PC-9 (cell line): ENCODE measurements at regions not wholly inside any gene's neighbourhood (a gene's known extent, or its start where the extent isn't known, plus 50 kb on each side); places are given as distances from the start of the nearest gene placed in this dataset.

Experiments used
- BruUV-seq: library from RNA; stranded (reverse); fragments of 400-500 nt; replicated peaks from 2 replicates; lab custom pipeline; 2021; lab: Mats Ljungman, UMichigan
- CTCF ChIA-PET: fragments of 300-600 bp; sonication (Branson Sonifier 250); formaldehyde crosslinking; loops from one replicate; lab custom pipeline; 2022; ENCODE audit warnings: antibody characterized with exemption; lab: Charles Lee
- POLR2A ChIA-PET: fragments of 300-600 bp; sonication (Branson Sonifier 250); formaldehyde crosslinking; loops from one replicate; lab custom pipeline; 2022; ENCODE audit warnings: antibody characterized with exemption; ENCODE audit not compliant: unreplicated experiment; lab: Charles Lee
- DNase-seq, 2 experiments: peaks; one replicate each; pipeline versions ENCODE4 v3.0.0 to v3.0.0-alpha.2; 2015 to 2022; ENCODE audit warnings: mixed read lengths in 1 of 2
- H2AFZ ChIP-seq: fragments of 200-600 bp; sonication (generic); 2 replicates; pipeline ENCODE4 v1.8.1; 2017; ENCODE audit warnings: antibody characterized with exemption
- H3F3A ChIP-seq: fragments of 200-600 bp; sonication (generic); 2 replicates; pipeline ENCODE4 v1.8.1; 2017; ENCODE audit warnings: antibody characterized with exemption, mild to moderate bottlenecking, low read depth; ENCODE audit not compliant: insufficient read depth
- H3K27ac ChIP-seq: fragments of 200-600 bp; sonication (generic); 2 replicates; pipeline ENCODE4 v1.6.1; 2016; ENCODE audit warnings: mixed run types
- H3K27me3 ChIP-seq: fragments of 200-600 bp; sonication (generic); 2 replicates; pipeline ENCODE4 v1.6.1; 2016; ENCODE audit warnings: low read depth, mixed run types; ENCODE audit not compliant: insufficient read depth
- H3K36me3 ChIP-seq: fragments of 200-600 bp; sonication (generic); 2 replicates; pipeline ENCODE4 v1.6.1; 2016; ENCODE audit warnings: low read depth, mixed run types
- H3K4me1 ChIP-seq: fragments of 200-600 bp; sonication (generic); replicated peaks from 2 replicates; pipeline ENCODE4 v1.6.1; 2016; ENCODE audit warnings: mixed run types; ENCODE audit not compliant: insufficient read depth
- H3K4me2 ChIP-seq: fragments of 200-600 bp; sonication (generic); 2 replicates; pipeline ENCODE4 v1.6.1; 2017; ENCODE audit warnings: mixed run types
- H3K4me3 ChIP-seq: fragments of 200-600 bp; sonication (generic); 2 replicates; pipeline ENCODE4 v1.6.1; 2016; ENCODE audit warnings: mixed run types
- H3K79me2 ChIP-seq: fragments of 200-600 bp; sonication (generic); 2 replicates; pipeline ENCODE4 v1.6.1; 2017; ENCODE audit warnings: low read depth, mixed run types
- H3K9me2 ChIP-seq: fragments of 200-600 bp; sonication (generic); 2 replicates; pipeline ENCODE4 v1.8.1; 2017; ENCODE audit warnings: mild to moderate bottlenecking; ENCODE audit not compliant: insufficient read depth
- H3K9me3 ChIP-seq: fragments of 200-600 bp; sonication (generic); 2 replicates; pipeline ENCODE4 v1.8.1; 2016; ENCODE audit warnings: low read depth; ENCODE audit not compliant: insufficient read depth
- H4K20me1 ChIP-seq: fragments of 200-600 bp; sonication (generic); 2 replicates; pipeline ENCODE4 v1.8.1; 2017; ENCODE audit not compliant: insufficient read depth
- CTCF ChIP-seq: fragments of 200-600 bp; sonication (generic); conservative IDR thresholded peaks from 2 replicates; pipeline ENCODE4 v1.6.1; 2017; ENCODE audit warnings: mixed run types, antibody characterized with exemption, mild to moderate bottlenecking, moderate library complexity
- EZH2 ChIP-seq: fragments of 200-600 bp; sonication (generic); IDR thresholded peaks from 2 replicates; pipeline ENCODE4 v1.8.0; 2017; ENCODE audit warnings: antibody characterized with exemption, low read depth
- intact Hi-C: fragments of 100-400 bp; cut with micrococcal nuclease; formaldehyde crosslinking; loops from one replicate; pipeline ENCODE4 v1.10.0; 2022; ENCODE audit not compliant: unreplicated experiment

DNA sequence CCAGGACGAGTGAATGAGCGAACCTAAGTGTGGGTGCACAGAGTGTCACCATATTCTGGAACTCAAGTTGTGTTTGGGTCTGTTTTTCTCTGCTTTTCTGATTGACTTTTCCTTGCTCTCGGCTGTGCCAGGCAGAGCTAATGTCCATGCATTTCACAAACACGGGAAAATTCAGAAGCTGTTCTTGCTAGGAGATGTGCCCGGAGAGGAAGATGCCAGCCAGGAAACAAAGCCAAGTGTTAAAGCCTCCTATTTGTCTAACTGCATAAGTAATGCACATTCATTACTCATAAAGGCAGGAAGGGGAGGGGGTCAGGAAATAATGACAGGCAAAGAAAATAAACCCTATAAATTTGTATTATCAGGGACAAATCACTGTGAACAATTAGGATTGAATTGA, 250.4 kb upstream of the SFSWAP start:
- Histone ChIP-seq H3K4me2 (no peak overlapping the region), H3K9me3 (no peaks in the 10 kb centered on the region), H4K20me1 (no peaks in the 10 kb centered on the region), H2AFZ (no peak overlapping the region), H3K9me2 (no peaks in the 10 kb centered on the region), H3K27ac (no peak overlapping the region), H3F3A (no peaks in the 10 kb centered on the region), H3K4me3 (no peak overlapping the region), H3K36me3 (no peaks in the 10 kb centered on the region), H3K27me3 (peaks cover 95% of the 10 kb centered on the region), H3K79me2 (no peaks in the 10 kb centered on the region), H3K4me1 (no peaks in the 10 kb centered on the region)
- BruUV-seq, result no TSS peak
- ChIA-PET POLR2A (no interaction called here), CTCF (no interaction called here)
- DNase-seq, result no peak
- TF ChIP-seq CTCF, result no peak
- TF ChIP-seq EZH2, result no peak
- intact Hi-C loops, result no loop called here

DNA sequence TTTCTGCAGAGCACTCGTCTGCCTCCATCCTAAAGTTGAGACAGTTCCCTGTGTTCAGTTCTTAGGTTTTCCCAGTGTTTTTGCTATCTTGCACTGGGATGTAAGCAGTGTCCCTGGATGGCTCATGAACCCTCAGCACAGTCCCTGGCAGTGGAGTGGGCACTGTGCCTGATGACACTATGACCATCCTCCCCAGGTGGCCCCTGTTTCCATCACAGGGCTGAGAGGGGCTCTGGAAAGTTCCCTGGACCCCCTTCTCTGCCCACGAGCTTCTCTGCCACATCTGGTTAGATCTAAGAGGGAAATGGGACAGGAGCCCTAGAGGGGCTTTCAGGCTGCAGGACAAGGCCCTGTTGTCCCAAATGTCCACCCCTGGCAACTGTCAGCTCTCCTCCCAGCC, 249.8 kb upstream of the SFSWAP start:
- POLR2A ChIA-PET, result no interaction called here
- Histone ChIP-seq H2AFZ (no peak overlapping the region), H3K4me1 (no peaks in the 10 kb centered on the region), H3K27ac (no peak overlapping the region), H3K4me3 (no peak overlapping the region), H3K9me2 (no peaks in the 10 kb centered on the region), H3K4me2 (no peak overlapping the region), H3F3A (no peaks in the 10 kb centered on the region), H3K27me3 (peaks cover 94% of the 10 kb centered on the region), H3K79me2 (no peaks in the 10 kb centered on the region), H4K20me1 (no peaks in the 10 kb centered on the region), H3K9me3 (no peaks in the 10 kb centered on the region), H3K36me3 (no peaks in the 10 kb centered on the region)
- TF ChIP-seq CTCF (no peak), EZH2 (no peak)
- intact Hi-C loops, result no loop called here
- no TSS peak for BruUV-seq
- no peak for DNase-seq
- CTCF ChIA-PET, result no interaction called here

DNA sequence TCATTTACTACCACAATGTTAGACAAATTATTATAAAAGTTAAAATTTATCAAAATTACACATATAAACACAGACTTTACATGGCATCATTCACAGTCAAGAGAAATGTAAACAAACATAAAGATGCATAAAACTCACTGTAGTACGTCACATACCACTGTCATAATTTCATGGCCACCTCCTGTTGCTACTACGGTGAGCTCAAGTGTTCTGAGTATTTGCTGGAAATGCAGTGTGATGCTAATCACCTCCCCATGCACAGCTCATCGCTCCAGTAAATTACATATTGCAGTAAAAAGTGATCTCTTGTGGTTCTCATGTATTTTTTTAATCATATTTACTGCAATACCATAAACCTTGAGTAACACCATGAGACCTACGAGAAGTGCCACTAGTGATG, 247.7 kb upstream of the SFSWAP start:
- H3K4me2 ChIP-seq, result no peak overlapping the region
- H3K36me3 ChIP-seq, result no peaks in the 10 kb centered on the region
- intact Hi-C loops, result no loop called here
- peaks cover 95% of the 10 kb centered on the region for H3K27me3 ChIP-seq
- no peak overlapping the region for H2AFZ ChIP-seq
- H3K9me2 ChIP-seq, result no peaks in the 10 kb centered on the region
- H3K4me1 ChIP-seq, result no peaks in the 10 kb centered on the region
- BruUV-seq, result no TSS peak
- H3K79me2 ChIP-seq, result no peaks in the 10 kb centered on the region
- H3K27ac ChIP-seq, result no peak overlapping the region
- H3K9me3 ChIP-seq, result no peaks in the 10 kb centered on the region
- DNase-seq, result no peak
- TF ChIP-seq EZH2 (no peak), CTCF (no peak)
- ChIA-PET POLR2A (no interaction called here), CTCF (no interaction called here)
- H3F3A ChIP-seq, result no peaks in the 10 kb centered on the region
- H3K4me3 ChIP-seq, result no peak overlapping the region
- H4K20me1 ChIP-seq, result no peaks in the 10 kb centered on the region
